ENCODE measurements at regions not wholly inside any gene's neighbourhood (a gene's known extent, or its start where the extent isn't known, plus 50 kb on each side); places are given as distances from the start of the nearest gene placed in this dataset.
"Not testable (repeated sequence)": the region's sequence is repeated elsewhere in the genome, so short reads cannot be mapped to it uniquely, and the experiment has no call there.

GRCh38 chr13:80497439-80497838 is 156.5 kb upstream of the SPRY2 start:
- Histone ChIP-seq H3K36me3 (no peaks in the 10 kb centered on the region), H3K27me3 (no peaks in the 10 kb centered on the region), H3K27ac (no peak overlapping the region), H3K4me3 (replicated peaks in 1 of 3) (no peak overlapping the region), H3K4me1 (no peaks in the 10 kb centered on the region), H3K9me3 (no peaks in the 10 kb centered on the region)
- intact Hi-C loops (cut with DNase I) = no loop called here
- no peak for DNase-seq
- 82 to 96% methylated on average over 1 of the region's 1 CpG for WGBS, 2 donors
- no peak for TF ChIP-seq POLR2A (IDR thresholded peaks at IDR 0.05)
- TF ChIP-seq, protein P1, sequence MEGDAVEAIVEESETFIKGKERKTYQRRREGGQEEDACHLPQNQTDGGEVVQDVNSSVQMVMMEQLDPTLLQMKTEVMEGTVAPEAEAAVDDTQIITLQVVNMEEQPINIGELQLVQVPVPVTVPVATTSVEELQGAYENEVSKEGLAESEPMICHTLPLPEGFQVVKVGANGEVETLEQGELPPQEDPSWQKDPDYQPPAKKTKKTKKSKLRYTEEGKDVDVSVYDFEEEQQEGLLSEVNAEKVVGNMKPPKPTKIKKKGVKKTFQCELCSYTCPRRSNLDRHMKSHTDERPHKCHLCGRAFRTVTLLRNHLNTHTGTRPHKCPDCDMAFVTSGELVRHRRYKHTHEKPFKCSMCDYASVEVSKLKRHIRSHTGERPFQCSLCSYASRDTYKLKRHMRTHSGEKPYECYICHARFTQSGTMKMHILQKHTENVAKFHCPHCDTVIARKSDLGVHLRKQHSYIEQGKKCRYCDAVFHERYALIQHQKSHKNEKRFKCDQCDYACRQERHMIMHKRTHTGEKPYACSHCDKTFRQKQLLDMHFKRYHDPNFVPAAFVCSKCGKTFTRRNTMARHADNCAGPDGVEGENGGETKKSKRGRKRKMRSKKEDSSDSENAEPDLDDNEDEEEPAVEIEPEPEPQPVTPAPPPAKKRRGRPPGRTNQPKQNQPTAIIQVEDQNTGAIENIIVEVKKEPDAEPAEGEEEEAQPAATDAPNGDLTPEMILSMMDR (IDR thresholded peaks at IDR 0.05) = no peak

DNA sequence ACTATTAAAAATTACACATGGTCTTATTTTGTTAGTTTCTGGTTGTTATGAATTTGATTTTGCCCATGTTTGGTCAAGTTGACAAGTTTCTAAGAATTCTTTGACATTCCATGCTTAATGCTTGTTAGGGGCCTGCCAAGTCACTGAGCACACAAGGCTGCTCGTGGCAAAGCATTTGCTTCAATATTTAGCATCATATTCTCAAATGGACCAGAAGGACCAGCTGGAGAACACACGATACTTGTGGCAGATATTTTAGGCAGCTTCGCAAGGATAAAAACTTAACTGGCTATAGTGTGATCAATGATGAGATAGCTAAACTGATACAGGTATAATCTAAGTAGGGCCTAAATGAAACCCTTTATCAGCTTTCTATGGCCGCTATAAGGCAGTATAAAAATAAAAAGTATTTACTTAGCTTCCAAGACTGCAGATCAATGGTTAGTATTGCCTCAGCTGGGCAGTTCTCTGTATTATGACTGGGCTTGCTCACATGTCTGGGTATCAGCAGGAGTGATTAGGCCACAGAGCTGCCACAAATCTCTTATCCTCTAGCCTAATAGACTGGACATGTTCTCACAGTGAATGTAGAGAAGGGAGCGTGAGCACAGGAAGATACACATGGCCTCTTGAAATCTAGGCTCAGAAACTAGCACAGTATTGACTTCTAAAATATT is 155.9 kb upstream of the SPRY2 start:
- H3K36me3 ChIP-seq = no peaks in the 10 kb centered on the region
- DNase-seq = no peak
- WGBS, 2 donors = 89 to 90% methylated on average over 5 of the region's 5 CpGs
- H3K27me3 ChIP-seq = no peaks in the 10 kb centered on the region
- H3K4me1 ChIP-seq = no peaks in the 10 kb centered on the region
- H3K27ac ChIP-seq = no peak overlapping the region
- H3K4me3 ChIP-seq (replicated peaks in 1 of 3) = no peak overlapping the region
- no peaks in the 10 kb centered on the region for H3K9me3 ChIP-seq
- intact Hi-C loops (cut with DNase I) = no loop called here
- TF ChIP-seq POLR2A (IDR thresholded peaks at IDR 0.05) = no peak
- TF ChIP-seq, protein P1 (IDR thresholded peaks at IDR 0.05) = no peak

GRCh38 chr13:80490491-80490943 is 149.6 kb upstream of the SPRY2 start:
- 61 to 98% methylated on average over 3 to 17 of the region's 36 CpGs for WGBS, 2 donors
- H3K36me3 ChIP-seq; intact Hi-C loops (cut with DNase I); H3K27ac ChIP-seq; H3K27me3 ChIP-seq; H3K4me1 ChIP-seq; H3K4me3 ChIP-seq (replicated peaks in 1 of 3); H3K9me3 ChIP-seq; DNase-seq: not testable (repeated sequence)

- intact Hi-C loops (cut with DNase I) = no loop called here
- Histone ChIP-seq H3K4me1 (no peaks in the 10 kb centered on the region), H3K4me3 (replicated peaks in 1 of 3) (no peak overlapping the region), H3K36me3 (no peaks in the 10 kb centered on the region), H3K27me3 (no peaks in the 10 kb centered on the region), H3K9me3 (no peaks in the 10 kb centered on the region), H3K27ac (no peak overlapping the region)
- TF ChIP-seq POLR2A (IDR thresholded peaks at IDR 0.05) = no peak
- TF ChIP-seq, protein P1 (IDR thresholded peaks at IDR 0.05) = no peak
- DNase-seq = no peak
- 87 to 95% methylated on average over 3 of the region's 3 CpGs for WGBS, 2 donors
These were observed 145.5 kb upstream of the SPRY2 start for GRCh38 chr13:80486402-80486801.

DNA sequence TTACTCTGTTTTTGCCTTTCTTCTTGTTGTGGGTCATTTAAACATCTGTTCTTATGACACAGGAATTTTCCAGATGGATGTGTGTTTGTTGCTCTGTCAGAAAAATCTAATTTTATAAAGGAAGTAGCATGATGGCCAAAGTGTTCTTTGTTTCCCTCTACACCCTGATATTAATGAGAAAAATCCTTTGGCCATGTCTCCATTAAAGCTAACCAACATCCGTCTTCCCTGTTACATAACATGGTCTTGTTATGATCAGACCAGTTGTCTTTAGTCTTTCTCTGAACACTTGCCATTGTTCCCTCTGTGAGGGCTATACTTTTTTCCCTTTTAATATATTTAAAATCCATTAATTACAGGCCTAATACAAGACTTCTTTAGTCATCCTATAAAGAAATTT is 142.2 kb upstream of the SPRY2 start:
- no peak for DNase-seq
- 28 to 93% methylated on average over 1 of the region's 1 CpG for WGBS, 2 donors
- Histone ChIP-seq H3K4me3 (replicated peaks in 1 of 3) (no peak overlapping the region), H3K36me3 (no peaks in the 10 kb centered on the region), H3K27me3 (no peaks in the 10 kb centered on the region), H3K9me3 (no peaks in the 10 kb centered on the region), H3K27ac (no peak overlapping the region), H3K4me1 (no peaks in the 10 kb centered on the region)
- intact Hi-C loops (cut with DNase I) = no loop called here
- TF ChIP-seq, protein P1 (IDR thresholded peaks at IDR 0.05) = no peak
- no peak for TF ChIP-seq POLR2A (IDR thresholded peaks at IDR 0.05)
